Common myeloid progenitor, CD34-positive (primary cell): ENCODE measurements at regions not wholly inside any gene's neighbourhood (a gene's known extent, or its start where the extent isn't known, plus 50 kb on each side); places are given as distances from the start of the nearest gene placed in this dataset.
"Not testable (repeated sequence)": the region's sequence is repeated elsewhere in the genome, so short reads cannot be mapped to it uniquely, and the experiment has no call there.

Source experiments
- CTCF ChIA-PET: fragments of 350-600 bp; sonication (Branson Sonifier 250); formaldehyde crosslinking; loops from one replicate; lab custom pipeline; 2021; ENCODE audit warnings: antibody characterized with exemption; lab: Charles Lee
- POLR2A ChIA-PET: fragments of 350-600 bp; sonication (Branson Sonifier 250); formaldehyde crosslinking; loops from one replicate; lab custom pipeline; 2021; ENCODE audit warnings: antibody characterized with exemption; lab: Charles Lee
- DNase-seq, 3 donors: peaks; one replicate each; pipeline versions ENCODE4 v3.0.0 to v3.0.0-alpha.2; 2013
- H3K27ac ChIP-seq, 2 experiments: 1 replicate in 1 of 2; 2 replicates in 1 of 2; pipeline ENCODE4 v1.7.0; 2013; ENCODE audit warnings: inconsistent platforms in 2 of 2, low read length in 2 of 2, mild to moderate bottlenecking in 2 of 2, low read depth in 1 of 2, moderate library complexity in 1 of 2; ENCODE audit not compliant: severe bottlenecking in 2 of 2, insufficient read depth in 1 of 2, poor library complexity in 1 of 2
- H3K27me3 ChIP-seq, 5 experiments: replicated peaks in 2 of 5; 1 replicate in 3 of 5; 2 replicates in 2 of 5; pipeline versions ENCODE4 v1.6.1 to v1.7.0; 2013; ENCODE audit warnings: low read length in 4 of 5, mild to moderate bottlenecking in 2 of 5, moderate library complexity in 2 of 5, inconsistent platforms in 1 of 5; ENCODE audit not compliant: insufficient read depth in 5 of 5, control insufficient read depth in 4 of 5
- H3K36me3 ChIP-seq, 4 experiments: 1 replicate in 2 of 4; 2 replicates in 2 of 4; pipeline versions ENCODE4 v1.6.1 to v1.7.0; 2013; ENCODE audit warnings: low read length in 3 of 4, control low read depth in 1 of 4, mild to moderate bottlenecking in 1 of 4; ENCODE audit not compliant: control insufficient read depth in 4 of 4, insufficient read depth in 4 of 4
- H3K4me1 ChIP-seq, 4 experiments: 1 replicate in 3 of 4; 2 replicates in 1 of 4; pipeline versions ENCODE4 v1.6.1 to v1.7.1; 2013; ENCODE audit warnings: low read length in 3 of 4, mild to moderate bottlenecking in 3 of 4, control low read depth in 1 of 4, inconsistent platforms in 1 of 4, moderate library complexity in 1 of 4; ENCODE audit not compliant: control insufficient read depth in 4 of 4, insufficient read depth in 4 of 4; ENCODE audit errors: control extremely low read depth in 1 of 4
- H3K4me3 ChIP-seq, 7 experiments: 1 replicate in 4 of 7; 2 replicates in 3 of 7; pipeline versions ENCODE4 v1.5.1 to v1.7.0; 2013; ENCODE audit warnings: mild to moderate bottlenecking in 7 of 7, low read length in 6 of 7, moderate library complexity in 6 of 7, inconsistent platforms in 2 of 7, low read depth in 2 of 7, control low read depth in 1 of 7; ENCODE audit not compliant: insufficient read depth in 4 of 7, control insufficient read depth in 1 of 7; ENCODE audit errors: extremely low read depth in 1 of 7
- H3K9me3 ChIP-seq, 5 experiments: 1 replicate in 4 of 5; 2 replicates in 1 of 5; pipeline versions ENCODE4 v1.6.1 to v1.7.1; 2013; ENCODE audit warnings: low read length in 4 of 5, mild to moderate bottlenecking in 2 of 5, inconsistent platforms in 1 of 5, low read depth in 1 of 5, moderate library complexity in 1 of 5; ENCODE audit not compliant: control insufficient read depth in 4 of 5, insufficient read depth in 2 of 5; ENCODE audit errors: control extremely low read depth in 1 of 5
- WGBS: methylation state at CpG from one replicate; pipeline ENCODE4 v1.1.5; 2013; ENCODE audit not compliant: insufficient coverage; 5-methylcytosine and 5-hydroxymethylcytosine counted together

DNA sequence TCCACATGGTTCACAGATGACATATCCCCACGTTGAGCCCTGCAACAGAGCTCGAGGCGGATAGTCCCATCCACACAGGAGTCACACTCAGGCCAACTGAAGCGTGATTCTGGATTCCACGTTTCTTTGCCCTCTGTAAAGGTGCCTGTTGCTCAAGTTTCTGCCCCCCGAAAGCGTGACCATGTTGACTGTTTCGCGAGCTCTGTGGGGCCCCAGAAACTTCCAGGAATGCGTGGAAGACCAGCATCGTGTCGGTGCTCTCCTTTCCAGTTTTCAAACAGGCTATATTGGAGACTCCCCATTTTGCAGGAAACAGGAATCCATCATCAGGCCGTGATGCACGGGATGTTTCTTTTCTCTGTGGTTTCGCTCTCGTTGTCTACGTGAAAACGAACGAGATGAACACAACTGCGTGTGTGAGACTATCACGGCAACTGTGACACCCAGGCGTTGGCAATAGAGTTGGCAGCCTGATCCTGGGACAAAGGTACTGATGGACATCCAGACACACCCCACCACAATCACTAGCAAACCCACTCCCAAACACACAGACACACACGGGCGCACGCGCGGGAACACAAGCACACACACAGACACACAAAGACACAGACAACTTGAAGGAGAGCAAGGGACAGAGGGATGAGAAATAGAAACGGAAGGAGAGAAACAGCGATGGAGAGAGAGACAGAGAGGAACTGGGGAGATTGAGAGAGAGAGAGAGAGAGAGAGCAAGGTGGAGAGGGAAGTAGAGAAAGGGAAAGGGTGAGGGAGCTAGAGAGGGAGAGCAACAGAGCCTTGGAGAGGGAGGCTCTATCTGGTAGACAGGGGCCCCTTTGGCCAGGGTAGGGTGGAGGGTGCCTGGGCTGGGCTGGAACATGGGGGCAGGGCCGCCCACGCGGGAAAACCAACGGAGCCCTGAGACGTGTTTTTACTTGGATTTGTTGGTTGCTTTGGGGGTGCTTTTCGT, 1609.3 kb downstream of the SPATA31A7 start:
- peaks cover 2 to 44% (median 6%) of the 10 kb centered on the region in 5 experiments for H3K27me3 ChIP-seq
- not testable (repeated sequence) for H3K9me3 ChIP-seq, H3K36me3 ChIP-seq, H3K27ac ChIP-seq
- H3K4me3 ChIP-seq, result peak overlapping the region in 5 of 7 experiments; percentile 34 to 82 (median 74)
- H3K4me1 ChIP-seq, result peaks cover 3 to 36% (median 27%) of the 10 kb centered on the region in 4 experiments
- DNase-seq, result peak in 2 of 3 donors; percentile 48 to 72
- ChIA-PET POLR2A (interaction anchor here (1.4 kb wide), 1 partner anchor 1017 kb away, joined by 6 read pairs; no protein-coding TSS in a partner anchor), CTCF (interaction anchor here (1.3 kb wide), 1 partner anchor 1018 kb away, joined by 4 read pairs; no protein-coding TSS in a partner anchor)
- WGBS, result 10% methylated on average over 30 of the region's 35 CpGs

DNA sequence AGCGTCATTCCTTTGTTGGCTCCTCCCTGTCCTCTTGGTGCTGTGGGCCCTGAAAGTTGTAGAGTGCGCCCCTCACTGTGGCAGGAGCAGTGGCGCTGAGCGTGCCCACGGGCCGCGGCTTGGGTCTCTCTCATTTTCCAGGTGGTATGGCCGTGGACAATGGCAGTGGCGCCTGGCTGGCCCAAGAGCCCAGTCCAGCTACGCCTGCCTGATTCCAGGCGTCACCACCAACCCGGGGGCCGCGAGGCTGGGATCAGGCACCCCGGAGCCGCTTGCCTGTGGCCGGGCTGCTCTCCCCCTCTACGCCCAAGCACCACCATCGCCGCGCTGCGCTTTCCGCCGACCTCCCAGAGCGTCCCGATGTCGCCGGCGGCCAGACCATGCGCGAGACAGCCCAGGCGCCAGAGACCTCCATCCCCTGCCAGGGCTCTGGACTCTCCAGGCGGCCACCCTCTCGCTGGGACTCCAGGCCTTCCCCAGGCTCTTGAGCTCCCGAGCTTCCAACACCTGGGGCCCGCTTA, 1610.1 kb downstream of the SPATA31A7 start:
- POLR2A ChIA-PET, result not testable (repeated sequence)
- 6% methylated on average over 21 of the region's 36 CpGs for WGBS
- DNase-seq, result peak in 2 of 3 donors; percentile 37 to 69

DNA sequence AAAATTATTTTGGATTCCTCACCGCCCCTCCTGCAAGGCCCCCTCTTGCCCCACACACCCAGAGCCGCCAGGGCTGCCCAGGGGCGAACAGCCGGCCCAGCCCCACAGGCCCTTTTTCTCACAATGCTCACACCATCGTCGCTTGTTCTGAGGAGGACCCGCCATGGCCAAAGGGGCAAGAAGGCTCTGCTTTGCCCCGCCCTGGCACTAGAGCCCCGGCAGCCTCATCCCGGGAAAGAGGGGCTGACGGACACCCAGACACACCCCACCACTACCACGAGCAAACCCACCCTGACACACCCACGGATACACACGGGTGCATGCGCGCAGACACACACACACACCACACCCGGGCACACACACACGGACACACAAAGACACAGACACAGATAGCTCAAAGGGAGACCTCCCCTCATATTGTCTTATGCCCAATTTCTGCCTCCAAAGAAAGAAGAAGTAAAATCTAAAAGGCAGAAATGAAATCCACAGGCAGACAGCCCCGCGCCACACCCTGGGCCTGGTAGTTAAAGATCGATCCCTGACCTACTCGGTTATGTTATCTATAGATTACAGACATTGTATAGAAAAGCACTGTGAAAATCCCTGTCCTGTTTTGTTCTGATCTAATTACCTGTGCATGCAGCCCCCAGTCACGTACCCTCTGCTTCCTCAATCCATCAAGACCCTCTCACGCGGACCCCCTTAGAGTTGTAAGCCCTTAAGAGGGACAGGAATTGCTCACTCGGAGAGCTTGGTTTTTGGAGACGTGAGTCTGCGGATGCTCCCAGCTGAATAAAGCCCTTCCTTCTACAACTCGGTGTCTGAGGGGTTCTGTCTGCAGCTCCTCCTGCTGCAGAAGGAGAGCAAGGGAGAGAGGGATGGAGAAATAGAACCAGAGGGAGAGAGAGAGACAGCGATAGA, 1610.9 kb downstream of the SPATA31A7 start:
- H3K36me3 ChIP-seq, H3K9me3 ChIP-seq, POLR2A ChIA-PET: not testable (repeated sequence)
- CTCF ChIA-PET, result interaction anchor here (1.4 kb wide), 1 partner anchor 1016 kb away, joined by 3 read pairs; no protein-coding TSS in a partner anchor
- 18% methylated on average over 27 of the region's 30 CpGs for WGBS
- H3K4me3 ChIP-seq, result peak overlapping the region; percentile 16 to 82 (median 71)
- peak; percentile 31 to 72 (median 46) for DNase-seq
- peaks cover 3 to 36% (median 27%) of the 10 kb centered on the region in 4 experiments for H3K4me1 ChIP-seq
- peaks cover 2 to 49% (median 6%) of the 10 kb centered on the region in 5 experiments for H3K27me3 ChIP-seq
- H3K27ac ChIP-seq, result peak overlapping the region in 1 of 2 experiments; percentile 86

More for the DNA sequence above, 1610.1 kb downstream of the SPATA31A7 start:
- peaks cover 3 to 36% (median 27%) of the 10 kb centered on the region in 4 experiments for H3K4me1 ChIP-seq
- peak overlapping the region; percentile 11 to 82 (median 67) for H3K4me3 ChIP-seq
- CTCF ChIA-PET, result interaction anchor here (1.3 to 1.4 kb wide), 2 partner anchors 1017 kb away, joined by 3 to 4 read pairs; no protein-coding TSS in a partner anchor
- H3K36me3 ChIP-seq, H3K9me3 ChIP-seq: not testable (repeated sequence)
- H3K27ac ChIP-seq, result peak overlapping the region in 1 of 2 experiments; percentile 14
- peaks cover 2 to 49% (median 6%) of the 10 kb centered on the region in 5 experiments for H3K27me3 ChIP-seq

DNA sequence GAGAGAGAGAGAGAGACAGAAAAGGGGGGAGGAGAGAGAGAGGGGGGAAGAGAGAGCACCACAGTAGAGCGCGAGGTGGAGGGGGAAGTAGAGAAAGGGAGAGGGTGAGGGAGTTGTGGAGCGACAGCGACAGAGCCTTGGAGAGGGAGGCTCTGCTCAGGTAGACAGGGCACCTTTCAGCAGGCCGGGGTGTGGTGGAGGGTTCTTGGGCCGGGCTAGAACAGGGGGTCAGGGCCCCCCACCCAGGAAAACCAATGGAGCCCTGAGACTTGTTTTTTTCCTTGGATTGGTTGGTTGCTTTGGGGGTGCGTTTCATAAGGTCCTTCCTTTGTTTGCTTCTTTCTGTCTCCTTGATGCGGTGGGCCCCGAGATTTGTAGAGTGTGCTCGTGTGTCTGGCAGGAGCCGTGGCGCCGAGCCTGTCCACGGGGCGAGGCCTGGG, 1611.6 kb downstream of the SPATA31A7 start:
- Histone ChIP-seq H3K27me3 (peaks cover 2 to 49% (median 6%) of the 10 kb centered on the region in 5 experiments), H3K27ac (peak overlapping the region in 1 of 2 experiments; percentile 86), H3K4me1 (peaks cover 3 to 36% (median 27%) of the 10 kb centered on the region in 4 experiments), H3K4me3 (peak overlapping the region in 6 of 7 experiments; percentile 67 to 82 (median 72))
- POLR2A ChIA-PET, H3K36me3 ChIP-seq, H3K9me3 ChIP-seq: not testable (repeated sequence)
- CTCF ChIA-PET, result interaction anchor here (1.4 kb wide), 1 partner anchor 1015 kb away, joined by 3 read pairs; no protein-coding TSS in a partner anchor
- DNase-seq, result peak; percentile 38 to 76 (median 49)
- 8% methylated on average over 15 of the region's 15 CpGs for WGBS

DNA sequence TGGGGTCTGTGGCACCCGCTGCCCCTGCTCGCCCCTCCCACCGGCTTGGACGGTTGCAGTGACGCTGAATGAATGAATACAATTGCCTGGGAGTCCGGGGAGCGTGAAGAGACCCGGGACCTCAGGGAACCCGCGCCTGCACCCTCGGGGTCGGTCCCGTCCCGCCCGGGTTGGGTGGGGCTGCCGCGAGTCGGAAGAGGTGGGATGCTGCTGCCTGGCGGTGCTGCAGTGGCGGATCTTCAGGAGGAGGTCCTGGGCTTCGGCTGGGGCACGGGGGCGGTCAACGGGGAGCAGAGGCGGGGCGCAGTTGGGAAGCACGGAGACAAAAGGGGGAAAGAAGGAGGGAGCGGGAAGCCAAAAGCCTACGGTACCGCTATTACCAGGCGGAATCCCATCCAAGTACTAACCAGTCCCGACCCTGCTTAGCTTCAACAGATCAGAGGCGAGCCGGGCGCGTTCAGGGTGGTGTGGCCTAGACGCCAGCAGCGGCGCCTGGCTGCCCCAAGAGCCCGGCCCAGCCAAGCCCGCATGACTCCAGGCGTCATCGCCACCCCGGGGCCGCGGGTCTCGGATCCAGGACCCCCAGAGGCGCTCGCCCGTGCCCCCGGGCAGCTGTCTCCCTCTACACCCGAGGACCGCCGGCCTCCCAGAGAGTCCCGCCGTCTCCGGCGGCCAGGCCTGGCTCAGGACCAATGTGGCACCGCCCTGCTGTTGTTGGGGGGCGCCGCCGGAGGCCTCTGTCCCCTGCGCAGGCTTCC, 1612.3 kb downstream of the SPATA31A7 start:
- POLR2A ChIA-PET, H3K36me3 ChIP-seq, H3K9me3 ChIP-seq: not testable (repeated sequence)
- CTCF ChIA-PET, result interaction anchor here (1.4 kb wide), 1 partner anchor 1015 kb away, joined by 5 read pairs; no protein-coding TSS in a partner anchor
- WGBS, result 1% methylated on average over 63 of the region's 63 CpGs
- peaks cover 3 to 36% (median 27%) of the 10 kb centered on the region in 4 experiments for H3K4me1 ChIP-seq
- peak overlapping the region; percentile 84 to 86 for H3K27ac ChIP-seq
- H3K4me3 ChIP-seq, result peak overlapping the region; percentile 65 to 82 (median 71)
- peak; percentile 88 to 97 (median 93) for DNase-seq
- H3K27me3 ChIP-seq, result peaks cover 2 to 49% (median 6%) of the 10 kb centered on the region in 5 experiments
